Fibroblast of the aortic adventitia (primary cell): ENCODE measurements at regions not wholly inside any gene's neighbourhood (a gene's known extent, or its start where the extent isn't known, plus 50 kb on each side); places are given as distances from the start of the nearest gene placed in this dataset.

ENCODE experiments used
- DNase-seq: peaks from one replicate; pipeline ENCODE4 v3.0.0-alpha.2; 2010; ENCODE audit warnings: low read depth
- H3K4me3 ChIP-seq: 2 replicates; pipeline ENCODE4 v1.5.1; 2011; ENCODE audit warnings: low read depth, mild to moderate bottlenecking, control low read depth, low read length, moderate library complexity
- TF ChIP-seq, protein P1 (sequence below): IDR thresholded peaks from 2 replicates; pipeline ENCODE4 v1.5.1; 2011; ENCODE audit warnings: mild to moderate bottlenecking, low read length, control low read depth, inconsistent platforms; ENCODE audit not compliant: insufficient read depth

DNA sequence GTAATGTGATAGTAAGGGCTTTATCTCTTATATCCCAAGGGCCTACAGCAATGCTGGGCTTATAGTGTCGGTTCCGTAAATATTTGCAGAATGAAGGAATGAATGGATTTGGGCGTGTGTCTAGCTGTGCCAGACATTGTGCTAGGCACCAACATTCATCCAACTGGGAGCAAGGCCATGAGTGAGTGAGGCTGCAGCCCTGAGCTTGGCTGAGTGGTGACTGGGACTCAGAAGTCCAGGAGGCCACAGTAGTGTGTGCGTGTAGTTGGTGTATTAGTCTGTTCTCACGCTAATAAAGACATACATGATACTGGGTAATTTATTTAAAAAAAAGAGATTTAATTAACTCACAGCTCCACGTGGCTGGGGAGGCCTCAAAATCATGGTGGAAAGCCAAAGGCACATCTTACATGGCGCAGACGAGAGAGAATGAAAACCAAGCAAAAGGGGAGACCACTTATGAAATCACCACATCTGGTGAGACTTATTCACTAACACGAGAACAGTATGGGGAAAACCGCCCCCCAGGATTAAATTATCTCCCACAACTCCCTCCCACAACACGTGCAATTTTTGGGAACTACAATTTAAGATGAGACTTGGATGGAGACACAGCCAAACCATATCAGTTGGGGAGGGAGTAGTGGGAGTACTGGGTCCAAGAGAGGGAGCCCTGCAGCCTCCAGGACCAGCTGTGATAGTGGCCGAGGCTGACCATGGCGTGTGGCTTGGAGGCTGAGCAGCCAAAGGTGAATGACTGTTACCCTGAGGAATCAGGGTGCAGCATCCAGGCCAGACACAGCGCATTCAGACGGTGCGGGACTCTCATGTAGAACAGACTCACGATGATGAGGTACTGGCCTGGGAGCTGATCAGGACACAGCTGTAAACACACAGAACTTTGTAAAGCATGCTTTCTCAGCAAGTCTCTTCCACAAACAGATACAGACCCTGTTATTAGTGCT lies 104.6 kb downstream of the TEX26 start:
- TF ChIP-seq, protein P1, sequence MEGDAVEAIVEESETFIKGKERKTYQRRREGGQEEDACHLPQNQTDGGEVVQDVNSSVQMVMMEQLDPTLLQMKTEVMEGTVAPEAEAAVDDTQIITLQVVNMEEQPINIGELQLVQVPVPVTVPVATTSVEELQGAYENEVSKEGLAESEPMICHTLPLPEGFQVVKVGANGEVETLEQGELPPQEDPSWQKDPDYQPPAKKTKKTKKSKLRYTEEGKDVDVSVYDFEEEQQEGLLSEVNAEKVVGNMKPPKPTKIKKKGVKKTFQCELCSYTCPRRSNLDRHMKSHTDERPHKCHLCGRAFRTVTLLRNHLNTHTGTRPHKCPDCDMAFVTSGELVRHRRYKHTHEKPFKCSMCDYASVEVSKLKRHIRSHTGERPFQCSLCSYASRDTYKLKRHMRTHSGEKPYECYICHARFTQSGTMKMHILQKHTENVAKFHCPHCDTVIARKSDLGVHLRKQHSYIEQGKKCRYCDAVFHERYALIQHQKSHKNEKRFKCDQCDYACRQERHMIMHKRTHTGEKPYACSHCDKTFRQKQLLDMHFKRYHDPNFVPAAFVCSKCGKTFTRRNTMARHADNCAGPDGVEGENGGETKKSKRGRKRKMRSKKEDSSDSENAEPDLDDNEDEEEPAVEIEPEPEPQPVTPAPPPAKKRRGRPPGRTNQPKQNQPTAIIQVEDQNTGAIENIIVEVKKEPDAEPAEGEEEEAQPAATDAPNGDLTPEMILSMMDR = no peak
- no peak overlapping the region for H3K4me3 ChIP-seq
- DNase-seq = no peak

DNA sequence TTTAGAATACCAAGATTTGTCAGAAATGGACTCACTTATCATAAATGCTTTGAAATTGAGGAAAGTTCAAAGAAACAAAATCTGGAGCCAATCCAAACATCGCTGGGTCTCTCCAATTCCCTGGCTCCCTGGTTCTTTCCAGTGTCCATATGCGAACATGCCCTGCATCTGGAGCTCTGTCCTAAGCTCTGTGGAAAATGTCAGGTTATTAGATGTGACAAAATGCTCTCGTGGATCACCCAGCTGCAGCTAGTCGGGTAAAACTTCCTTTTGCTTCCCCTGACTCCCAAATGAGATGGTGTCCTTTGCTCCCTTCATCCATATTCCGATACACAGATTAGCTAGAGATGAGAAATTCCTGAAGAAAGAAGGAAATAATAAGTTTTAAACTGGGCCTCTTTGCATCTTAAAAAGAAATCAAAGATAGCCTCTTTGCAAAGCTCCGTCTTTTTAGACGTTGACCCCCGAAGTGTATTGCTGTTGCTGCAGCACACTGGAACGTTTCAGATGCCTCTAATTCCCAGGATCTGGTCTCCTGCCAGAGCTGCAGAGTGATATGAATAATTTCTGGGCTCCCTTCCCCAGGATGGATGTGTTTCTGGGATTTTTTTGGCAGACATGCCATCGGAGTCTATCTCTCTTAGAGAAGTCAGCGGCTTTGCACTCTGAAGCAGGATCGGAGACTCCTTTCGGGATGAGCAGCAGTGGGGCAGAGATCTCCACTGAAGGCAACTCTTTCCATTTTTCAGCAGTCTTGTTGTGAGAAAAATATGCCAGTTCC lies 102.9 kb downstream of the TEX26 start:
- peak; percentile 88 for DNase-seq
- TF ChIP-seq, protein P1 = no peak
- H3K4me3 ChIP-seq = no peak overlapping the region

DNA sequence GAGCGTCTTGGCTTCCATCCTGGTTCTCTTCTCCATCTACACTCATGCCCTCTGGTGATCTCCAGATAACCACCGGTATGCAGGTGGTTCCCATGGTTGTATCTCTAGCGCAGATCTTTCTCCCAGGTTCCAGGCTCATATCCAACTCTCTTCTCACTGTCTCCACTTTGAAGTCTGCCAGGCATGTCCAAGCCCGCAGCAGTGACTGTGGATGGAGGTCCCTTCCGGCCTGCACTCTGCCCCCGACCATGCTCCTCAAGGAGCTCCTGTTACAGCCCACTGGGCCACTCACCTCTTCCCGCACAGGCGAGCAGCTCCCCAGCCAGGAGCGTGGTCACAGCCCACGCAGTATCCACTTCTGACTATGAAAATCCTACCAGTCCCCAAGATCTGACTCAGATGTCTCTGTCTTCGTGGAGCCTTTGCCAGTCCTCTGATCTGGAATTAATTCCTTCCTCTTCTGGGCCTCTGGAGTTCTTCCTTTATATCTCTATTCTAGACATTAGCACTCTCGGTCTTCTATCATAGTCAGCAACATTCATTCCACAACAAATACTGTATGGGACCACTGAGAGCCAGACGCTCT lies 100.2 kb downstream of the TEX26 start:
- H3K4me3 ChIP-seq = no peak overlapping the region
- TF ChIP-seq, protein P1 = no peak
- no peak for DNase-seq

DNA sequence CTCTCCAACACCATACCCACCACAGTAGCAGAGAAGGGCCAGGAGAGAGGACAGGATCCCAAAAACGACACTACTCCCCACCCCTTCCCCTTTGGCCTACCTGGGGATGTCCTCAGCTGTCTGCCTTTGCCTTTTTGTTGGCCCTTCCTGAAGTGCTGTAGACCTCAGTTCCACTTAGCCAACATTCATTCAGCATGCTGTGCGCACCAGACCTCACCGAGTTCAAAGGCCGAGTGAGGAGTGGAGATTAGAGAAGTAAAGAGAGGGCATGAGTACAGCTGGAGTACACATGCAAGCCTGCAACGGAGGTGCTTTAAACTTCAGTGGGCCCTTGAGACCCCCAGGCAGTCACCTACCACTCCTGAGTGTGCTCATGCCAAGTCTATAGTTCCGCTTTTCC lies 99.0 kb downstream of the TEX26 start:
- TF ChIP-seq, protein P1 = no peak
- no peak overlapping the region for H3K4me3 ChIP-seq
- DNase-seq = no peak

DNA sequence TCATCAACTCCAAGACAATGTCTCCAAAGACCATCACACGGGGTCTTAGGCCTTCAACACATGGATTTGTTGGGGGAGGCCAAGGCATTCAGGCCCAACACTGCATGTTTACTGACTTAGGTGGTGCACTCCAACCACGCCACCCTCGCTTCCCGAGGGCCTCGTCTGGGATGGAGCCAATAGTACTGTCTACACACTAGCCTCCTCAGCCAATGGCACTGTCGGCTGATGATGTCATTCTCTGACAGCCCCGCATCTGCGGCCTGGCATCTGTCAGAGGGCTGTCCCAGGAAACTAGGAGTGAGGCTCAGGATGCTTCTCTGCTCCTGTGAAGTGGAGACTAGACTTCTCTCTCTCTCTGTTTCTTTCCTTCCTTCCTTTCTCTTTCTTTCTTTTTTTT lies 96.6 kb downstream of the TEX26 start:
- no peak overlapping the region for H3K4me3 ChIP-seq
- no peak for DNase-seq
- TF ChIP-seq, protein P1 = no peak

DNA sequence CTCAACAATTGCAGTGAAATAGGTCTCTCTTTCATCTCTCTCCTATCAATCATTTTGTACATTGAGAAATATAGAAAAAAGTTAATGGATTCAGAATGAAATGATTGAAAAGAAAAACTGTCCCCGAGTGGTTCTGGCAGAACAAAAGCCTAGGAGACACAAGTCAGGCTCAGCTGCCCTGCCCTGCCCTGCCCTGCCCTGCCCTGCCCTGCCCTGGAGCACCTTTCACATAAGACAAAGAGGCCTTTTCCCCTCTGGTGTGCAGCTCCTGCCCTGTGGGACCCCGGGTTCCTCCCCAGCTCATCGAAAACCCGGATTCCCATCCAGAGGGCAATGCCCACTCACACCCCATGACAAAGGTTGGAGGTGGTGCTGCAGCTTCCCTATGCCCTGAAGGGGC lies 94.7 kb downstream of the TEX26 start:
- no peak for DNase-seq
- no peak overlapping the region for H3K4me3 ChIP-seq
- TF ChIP-seq, protein P1 = no peak
